ENCODE measurements at regions not wholly inside any gene's neighbourhood (a gene's known extent, or its start where the extent isn't known, plus 50 kb on each side); places are given as distances from the start of the nearest gene placed in this dataset.

DNA sequence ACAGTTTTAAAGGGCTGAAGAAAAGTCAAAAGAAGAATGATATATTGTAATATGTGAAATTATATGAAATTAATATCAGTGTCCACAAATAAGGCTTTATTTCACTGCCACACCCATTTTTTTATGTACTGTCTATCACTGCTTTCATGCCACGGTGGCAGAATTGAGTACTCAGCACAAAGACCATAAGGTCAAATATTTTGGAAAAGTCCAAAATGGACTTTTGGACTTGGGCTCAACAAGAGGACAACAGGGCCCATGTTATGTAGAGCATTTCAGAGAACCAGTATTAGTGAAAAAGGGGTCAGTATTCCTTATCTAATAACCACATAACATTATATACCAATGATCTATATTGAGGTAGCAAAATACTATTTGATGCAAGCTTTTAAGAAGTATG is 427.2 kb downstream of the EPHA4 start:
- TF ChIP-seq, protein P1, sequence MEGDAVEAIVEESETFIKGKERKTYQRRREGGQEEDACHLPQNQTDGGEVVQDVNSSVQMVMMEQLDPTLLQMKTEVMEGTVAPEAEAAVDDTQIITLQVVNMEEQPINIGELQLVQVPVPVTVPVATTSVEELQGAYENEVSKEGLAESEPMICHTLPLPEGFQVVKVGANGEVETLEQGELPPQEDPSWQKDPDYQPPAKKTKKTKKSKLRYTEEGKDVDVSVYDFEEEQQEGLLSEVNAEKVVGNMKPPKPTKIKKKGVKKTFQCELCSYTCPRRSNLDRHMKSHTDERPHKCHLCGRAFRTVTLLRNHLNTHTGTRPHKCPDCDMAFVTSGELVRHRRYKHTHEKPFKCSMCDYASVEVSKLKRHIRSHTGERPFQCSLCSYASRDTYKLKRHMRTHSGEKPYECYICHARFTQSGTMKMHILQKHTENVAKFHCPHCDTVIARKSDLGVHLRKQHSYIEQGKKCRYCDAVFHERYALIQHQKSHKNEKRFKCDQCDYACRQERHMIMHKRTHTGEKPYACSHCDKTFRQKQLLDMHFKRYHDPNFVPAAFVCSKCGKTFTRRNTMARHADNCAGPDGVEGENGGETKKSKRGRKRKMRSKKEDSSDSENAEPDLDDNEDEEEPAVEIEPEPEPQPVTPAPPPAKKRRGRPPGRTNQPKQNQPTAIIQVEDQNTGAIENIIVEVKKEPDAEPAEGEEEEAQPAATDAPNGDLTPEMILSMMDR (IDR thresholded peaks at IDR 0.05), result no peak
- TF ChIP-seq POLR2A (IDR thresholded peaks at IDR 0.05), result no peak
